Prostate gland (tissue), 2 donors: ENCODE measurements at regions not wholly inside any gene's neighbourhood (a gene's known extent, or its start where the extent isn't known, plus 50 kb on each side); places are given as distances from the start of the nearest gene placed in this dataset.

Experiments
- DNase-seq: peaks from one replicate; pipeline ENCODE4 v3.0.0-alpha.2; 2019; ENCODE audit warnings: low spot score
- H3K27ac ChIP-seq, 2 donors: fragments of 200-600 bp; sonication (generic); 2 replicates each; pipeline ENCODE4 v1.5.1; 2017 to 2019
- H3K27me3 ChIP-seq: fragments of 200-600 bp; sonication (generic); replicated peaks from 2 replicates; pipeline ENCODE4 v1.5.1; 2019; ENCODE audit not compliant: insufficient read depth
- H3K36me3 ChIP-seq, 2 donors: fragments of 200-600 bp; sonication (generic); 1 replicate in 1 of 2; 2 replicates in 1 of 2; pipeline versions ENCODE4 v1.5.1 to v1.8.1; 2017 to 2019
- H3K4me1 ChIP-seq: fragments of 200-600 bp; sonication (generic); replicated peaks from 2 replicates; pipeline ENCODE4 v1.5.1; 2019
- H3K4me3 ChIP-seq, 2 donors: fragments of 200-600 bp; sonication (generic); 2 replicates each; pipeline ENCODE4 v1.5.1; 2017 to 2019
- H3K9me3 ChIP-seq: fragments of 200-600 bp; sonication (generic); 2 replicates; pipeline ENCODE4 v1.5.1; 2017
- POLR2A ChIP-seq: fragments of 450-650 bp; IDR thresholded peaks from one replicate; pipeline ENCODE4 v1.6.1; 2016; ENCODE audit warnings: antibody characterized with exemption, mild to moderate bottlenecking
- POLR2AphosphoS5 ChIP-seq: sonication (generic); formaldehyde crosslinking; IDR thresholded peaks from one replicate; pipeline ENCODE4 v1.6.1; 2017; ENCODE audit warnings: antibody characterized with exemption
- WGBS: methylation state at CpG from one replicate; pipeline ENCODE4 v1.1.5; 2018; 5-methylcytosine and 5-hydroxymethylcytosine counted together
- intact Hi-C: fragments of 100-400 bp; cut with DNase I; formaldehyde crosslinking; loops from one replicate; pipeline ENCODE4 v1.14.2; 2022
- TF ChIP-seq, protein P1 (sequence below), 4 experiments: fragments of 200-600 bp in 2 of 4; fragments of 450-650 bp in 2 of 4; sonication (generic) in 2 of 4; IDR thresholded peaks; 1 replicate in 3 of 4; 2 replicates in 1 of 4; pipeline ENCODE4 v1.5.1; 2016 to 2019; ENCODE audit warnings: antibody characterized with exemption in 4 of 4, mild to moderate bottlenecking in 2 of 4, moderate library complexity in 2 of 4

DNA sequence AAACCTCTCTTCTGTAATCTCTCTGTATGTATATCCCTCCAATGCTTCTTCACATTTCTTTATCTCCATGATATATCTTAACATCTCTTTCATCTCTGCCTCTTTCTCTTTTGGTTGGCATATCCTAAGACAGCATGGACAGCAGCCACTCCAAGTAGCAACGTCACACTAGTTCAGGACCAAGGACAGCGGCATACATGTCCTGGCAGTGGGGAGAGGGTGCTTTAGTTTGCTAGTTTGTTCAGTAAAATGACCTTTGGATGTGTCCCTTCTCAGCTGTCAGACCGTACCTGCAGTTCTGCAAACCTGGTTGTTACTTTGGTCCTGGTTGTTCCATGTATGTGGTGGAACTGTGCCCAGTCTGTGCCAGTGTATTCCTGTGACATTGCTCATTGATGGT is 225.6 kb upstream of the ROPN1 start:
- TF ChIP-seq POLR2AphosphoS5 (no peak), POLR2A (no peak)
- TF ChIP-seq, protein P1, sequence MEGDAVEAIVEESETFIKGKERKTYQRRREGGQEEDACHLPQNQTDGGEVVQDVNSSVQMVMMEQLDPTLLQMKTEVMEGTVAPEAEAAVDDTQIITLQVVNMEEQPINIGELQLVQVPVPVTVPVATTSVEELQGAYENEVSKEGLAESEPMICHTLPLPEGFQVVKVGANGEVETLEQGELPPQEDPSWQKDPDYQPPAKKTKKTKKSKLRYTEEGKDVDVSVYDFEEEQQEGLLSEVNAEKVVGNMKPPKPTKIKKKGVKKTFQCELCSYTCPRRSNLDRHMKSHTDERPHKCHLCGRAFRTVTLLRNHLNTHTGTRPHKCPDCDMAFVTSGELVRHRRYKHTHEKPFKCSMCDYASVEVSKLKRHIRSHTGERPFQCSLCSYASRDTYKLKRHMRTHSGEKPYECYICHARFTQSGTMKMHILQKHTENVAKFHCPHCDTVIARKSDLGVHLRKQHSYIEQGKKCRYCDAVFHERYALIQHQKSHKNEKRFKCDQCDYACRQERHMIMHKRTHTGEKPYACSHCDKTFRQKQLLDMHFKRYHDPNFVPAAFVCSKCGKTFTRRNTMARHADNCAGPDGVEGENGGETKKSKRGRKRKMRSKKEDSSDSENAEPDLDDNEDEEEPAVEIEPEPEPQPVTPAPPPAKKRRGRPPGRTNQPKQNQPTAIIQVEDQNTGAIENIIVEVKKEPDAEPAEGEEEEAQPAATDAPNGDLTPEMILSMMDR (IDR thresholded peaks at IDR 0.05): no peak
- Histone ChIP-seq H3K27ac (no peak overlapping the region), H3K36me3 (no peaks in the 10 kb centered on the region), H3K4me3 (no peak overlapping the region), H3K4me1 (no peaks in the 10 kb centered on the region), H3K27me3 (no peaks in the 10 kb centered on the region), H3K9me3 (no peaks in the 10 kb centered on the region)
- 14% methylated on average over 3 of the region's 3 CpGs for WGBS
- intact Hi-C loops: no loop called here
- no peak for DNase-seq

DNA sequence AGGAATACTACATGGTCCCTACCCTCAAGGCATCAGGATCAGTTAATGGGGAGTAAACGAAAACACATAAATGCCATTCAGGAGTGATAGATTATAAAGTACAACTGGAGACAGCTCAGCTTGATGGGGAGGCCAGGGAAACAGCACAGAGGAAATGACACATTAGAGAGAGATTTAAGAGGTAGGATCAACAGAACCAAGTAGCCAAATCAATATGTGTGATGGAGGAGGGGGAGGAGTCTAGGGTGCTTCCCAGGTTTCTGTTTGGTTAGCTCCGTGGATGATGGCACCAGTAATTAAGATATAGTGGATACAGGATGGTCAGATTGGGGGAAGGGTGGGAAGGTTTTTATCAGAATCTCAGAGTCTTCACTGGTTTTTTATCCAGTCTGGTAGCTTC is 229.5 kb upstream of the ROPN1 start:
- H3K27ac ChIP-seq: no peak overlapping the region
- no peaks in the 10 kb centered on the region for H3K27me3 ChIP-seq
- no peaks in the 10 kb centered on the region for H3K9me3 ChIP-seq
- no peak for DNase-seq
- TF ChIP-seq POLR2AphosphoS5 (no peak), POLR2A (no peak)
- TF ChIP-seq, protein P1 (IDR thresholded peaks at IDR 0.05): no peak
- intact Hi-C loops: no loop called here
- H3K4me1 ChIP-seq: no peaks in the 10 kb centered on the region
- H3K4me3 ChIP-seq: no peak overlapping the region
- no peaks in the 10 kb centered on the region for H3K36me3 ChIP-seq
- 36% methylated on average over 2 of the region's 2 CpGs for WGBS

DNA sequence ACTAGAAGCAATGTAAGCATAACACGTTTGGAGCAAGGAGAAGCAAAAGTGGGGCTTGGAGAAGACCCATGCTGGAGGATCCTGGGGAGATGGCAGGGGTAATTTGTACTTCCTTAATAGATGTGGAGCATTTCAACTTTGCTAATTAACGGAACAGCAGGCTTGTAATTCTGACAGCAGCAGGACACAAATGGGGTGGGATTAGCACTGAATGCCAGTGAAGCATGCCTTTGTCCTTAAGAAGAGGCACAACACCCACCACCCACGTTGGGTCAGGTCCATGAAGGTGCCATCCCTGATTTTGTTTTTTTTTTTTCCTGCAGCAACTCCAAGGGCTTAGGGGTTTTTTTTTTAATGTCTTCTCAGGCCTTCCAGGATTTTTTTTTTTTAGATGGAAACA is 231.9 kb upstream of the ROPN1 start:
- H3K27ac ChIP-seq: no peak overlapping the region
- WGBS: 61% methylated on average over 3 of the region's 3 CpGs
- H3K4me3 ChIP-seq: no peak overlapping the region
- no peaks in the 10 kb centered on the region for H3K4me1 ChIP-seq
- H3K27me3 ChIP-seq: no peaks in the 10 kb centered on the region
- TF ChIP-seq POLR2A (no peak), POLR2AphosphoS5 (no peak)
- TF ChIP-seq, protein P1 (IDR thresholded peaks at IDR 0.05): no peak
- DNase-seq: no peak
- intact Hi-C loops: no loop called here
- H3K36me3 ChIP-seq: no peaks in the 10 kb centered on the region
- no peaks in the 10 kb centered on the region for H3K9me3 ChIP-seq

DNA sequence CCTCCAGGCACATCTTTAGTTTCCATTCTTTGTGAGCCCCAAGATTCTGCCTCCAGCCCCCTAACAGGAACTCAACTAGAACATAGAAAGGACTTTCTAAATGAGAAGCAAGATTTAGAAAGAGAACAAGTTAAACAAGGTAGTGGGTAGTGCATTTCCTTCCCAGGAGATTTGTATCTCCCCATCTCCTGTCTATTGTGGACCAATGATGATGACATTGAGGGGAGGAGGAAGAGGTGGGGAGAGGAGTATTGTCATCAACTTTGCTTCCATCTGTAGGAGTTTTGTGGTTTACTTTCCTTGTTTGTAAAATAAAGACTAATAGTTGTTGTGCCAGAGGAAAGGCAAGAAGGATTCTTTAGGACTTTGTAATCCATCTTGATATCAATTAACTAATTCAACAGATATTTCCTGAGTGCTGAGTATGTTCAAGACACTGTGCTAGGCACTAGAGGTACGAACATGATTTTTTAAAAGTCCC is 235.3 kb upstream of the ROPN1 start:
- no peaks in the 10 kb centered on the region for H3K36me3 ChIP-seq
- 91% methylated on average over 1 of the region's 1 CpG for WGBS

DNA sequence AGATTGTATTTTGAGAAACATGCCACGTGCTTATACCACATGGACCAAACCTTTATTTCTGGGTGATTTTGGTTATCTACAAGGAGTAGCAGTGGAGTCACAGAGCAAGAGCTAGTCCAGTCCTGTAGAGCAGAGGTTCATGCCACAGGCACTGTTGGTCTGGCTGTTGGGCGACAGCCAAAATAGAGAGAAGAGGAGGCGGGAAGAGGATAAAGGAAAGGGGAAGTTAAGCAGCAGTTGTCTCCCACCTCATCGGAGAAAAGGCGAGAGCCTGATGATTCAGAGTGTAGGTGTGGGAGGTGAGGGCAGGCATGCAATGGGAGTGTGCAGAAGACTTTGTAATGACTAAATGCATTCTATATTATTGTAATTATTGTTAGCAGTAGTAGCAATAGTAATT is 237.5 kb upstream of the ROPN1 start:
- no peaks in the 10 kb centered on the region for H3K36me3 ChIP-seq
- WGBS: 79% methylated on average over 5 of the region's 5 CpGs
- DNase-seq: no peak
- H3K9me3 ChIP-seq: no peaks in the 10 kb centered on the region
- intact Hi-C loops: no loop called here
- no peaks in the 10 kb centered on the region for H3K4me1 ChIP-seq
- H3K4me3 ChIP-seq: no peak overlapping the region
- no peak overlapping the region for H3K27ac ChIP-seq
- TF ChIP-seq POLR2AphosphoS5 (no peak), POLR2A (no peak)
- TF ChIP-seq, protein P1 (IDR thresholded peaks at IDR 0.05): no peak
- no peaks in the 10 kb centered on the region for H3K27me3 ChIP-seq

More for the DNA sequence above, 235.3 kb upstream of the ROPN1 start:
- Histone ChIP-seq H3K9me3 (no peaks in the 10 kb centered on the region), H3K27ac (no peak overlapping the region), H3K27me3 (no peaks in the 10 kb centered on the region), H3K4me3 (no peak overlapping the region), H3K4me1 (no peaks in the 10 kb centered on the region)
- TF ChIP-seq, protein P1 (IDR thresholded peaks at IDR 0.05): no peak
- no peak for TF ChIP-seq POLR2AphosphoS5
- no peak for TF ChIP-seq POLR2A
- intact Hi-C loops: no loop called here
- DNase-seq: no peak
